Activated naive CD4-positive, alpha-beta T cell (primary cell): ENCODE measurements at regions not wholly inside any gene's neighbourhood (a gene's known extent, or its start where the extent isn't known, plus 50 kb on each side); places are given as distances from the start of the nearest gene placed in this dataset.
"Not testable (repeated sequence)": the region's sequence is repeated elsewhere in the genome, so short reads cannot be mapped to it uniquely, and the experiment has no call there.

Experiments used
- DNase-seq, 4 experiments: peaks; one replicate each; lab custom pipeline; 2025; lab: John Stamatoyannopoulos, UW

DNA sequence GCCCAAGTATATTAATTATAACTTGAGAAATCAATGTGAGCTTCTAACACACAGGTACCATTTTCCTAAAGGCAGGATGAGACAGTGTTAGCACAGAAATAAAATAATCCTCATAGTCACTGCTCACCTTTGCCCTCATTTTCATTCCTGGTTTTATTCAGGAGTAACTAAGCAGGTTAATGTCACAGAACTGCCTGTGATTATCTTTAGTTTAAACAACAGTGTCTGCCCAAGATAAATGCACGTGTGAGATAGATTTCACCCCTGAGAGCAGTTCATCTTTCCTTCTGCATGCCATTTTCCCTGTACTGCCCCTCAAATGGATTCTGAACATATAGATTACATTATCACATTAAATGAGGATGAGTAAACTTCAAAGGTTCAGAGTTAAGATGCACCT, 250.7 kb downstream of the RMST start:
- DNase-seq = no peak

DNA sequence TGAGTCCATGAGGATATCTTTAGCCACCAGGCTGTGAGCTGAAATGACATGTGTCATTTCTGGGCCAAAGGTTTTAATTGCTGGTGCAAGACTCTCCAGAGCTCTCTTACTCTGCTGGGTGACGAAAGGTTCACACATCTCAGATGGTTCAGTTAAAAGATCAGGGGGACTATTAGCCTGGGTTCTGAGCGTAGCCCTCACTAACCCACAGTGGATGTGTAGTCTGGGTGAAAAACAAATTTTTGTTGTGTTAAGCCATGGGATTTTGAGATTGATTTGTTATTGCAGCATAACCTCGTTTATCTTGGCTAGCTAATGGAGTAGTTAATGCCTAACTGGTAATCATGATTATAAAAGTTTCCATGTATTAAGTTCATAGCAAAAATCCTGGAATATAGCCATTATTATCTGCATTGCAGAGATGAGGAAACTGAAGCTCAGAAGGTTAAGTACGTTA, 251.5 kb downstream of the RMST start:
- no peak for DNase-seq

DNA sequence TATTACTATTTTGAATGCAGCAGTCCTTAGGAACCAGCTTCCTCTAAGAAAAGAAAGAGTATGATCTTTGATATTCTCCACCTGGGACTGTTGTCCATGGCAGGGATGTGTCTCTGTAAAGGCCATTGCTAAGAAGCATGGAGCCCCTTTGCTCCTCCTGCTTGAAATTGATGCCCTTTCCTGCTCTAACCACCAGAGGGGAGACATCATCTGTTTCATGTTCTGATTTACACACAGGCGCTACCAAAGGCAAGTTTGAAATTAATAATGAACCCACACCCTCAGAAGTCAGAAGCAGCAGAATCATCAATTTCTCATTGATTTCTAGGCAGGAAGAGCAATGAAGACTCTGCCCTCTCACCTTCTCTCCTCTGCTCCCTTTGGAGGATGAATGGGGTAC, 253.8 kb downstream of the RMST start:
- DNase-seq = no peak

DNA sequence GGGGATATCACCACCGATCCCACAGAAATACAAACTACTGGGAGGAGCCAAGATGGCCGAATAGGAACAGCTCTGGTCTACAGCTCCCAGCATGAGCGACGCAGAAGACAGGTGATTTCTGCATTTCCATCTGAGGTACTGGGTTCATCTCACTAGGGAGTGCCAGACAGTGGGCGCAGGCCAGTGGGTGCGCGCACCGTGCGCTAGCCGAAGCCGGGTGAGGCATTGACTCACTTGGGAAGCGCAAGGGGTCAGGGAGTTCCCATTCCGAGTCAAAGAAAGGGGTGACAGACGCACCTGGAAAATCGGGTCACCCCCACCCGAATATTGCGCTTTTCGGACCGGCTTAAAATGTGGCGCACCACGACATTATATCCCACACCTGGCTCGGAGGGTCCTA, 261.2 kb downstream of the RMST start:
- DNase-seq = not testable (repeated sequence)

DNA sequence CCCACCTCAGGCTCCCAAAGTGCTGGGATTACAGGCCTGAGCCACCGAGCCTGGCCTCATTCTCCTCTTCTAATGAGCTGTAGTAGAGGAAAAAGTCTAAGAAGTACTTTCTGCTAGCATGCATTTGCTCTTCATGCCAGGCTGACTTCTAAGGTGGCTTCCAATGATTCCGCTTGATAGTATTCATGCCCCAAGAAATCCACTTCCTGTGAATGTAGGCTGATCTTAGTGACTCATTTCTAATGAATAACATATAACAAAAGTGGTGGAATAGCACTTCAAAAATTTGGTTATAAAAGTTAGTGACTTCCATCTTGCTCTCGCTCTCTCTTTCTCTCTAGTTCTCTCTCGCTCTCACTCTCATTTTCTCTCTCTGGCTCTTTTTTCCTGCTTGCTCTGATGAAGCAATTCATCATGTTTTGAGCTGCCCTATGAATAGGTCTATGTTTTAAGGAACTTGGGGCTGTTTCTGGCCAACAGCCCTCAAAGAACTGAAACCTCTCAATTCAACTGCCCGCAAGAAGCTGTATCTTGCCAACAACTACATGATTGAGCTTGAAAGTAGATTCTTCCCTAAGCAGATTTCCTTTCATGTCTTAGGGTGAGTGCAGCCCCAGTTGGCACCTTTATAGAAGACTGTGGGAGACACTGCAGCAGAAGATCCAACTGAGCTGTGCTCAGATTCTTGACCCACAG, 282.9 kb downstream of the RMST start:
- DNase-seq = no peak

DNA sequence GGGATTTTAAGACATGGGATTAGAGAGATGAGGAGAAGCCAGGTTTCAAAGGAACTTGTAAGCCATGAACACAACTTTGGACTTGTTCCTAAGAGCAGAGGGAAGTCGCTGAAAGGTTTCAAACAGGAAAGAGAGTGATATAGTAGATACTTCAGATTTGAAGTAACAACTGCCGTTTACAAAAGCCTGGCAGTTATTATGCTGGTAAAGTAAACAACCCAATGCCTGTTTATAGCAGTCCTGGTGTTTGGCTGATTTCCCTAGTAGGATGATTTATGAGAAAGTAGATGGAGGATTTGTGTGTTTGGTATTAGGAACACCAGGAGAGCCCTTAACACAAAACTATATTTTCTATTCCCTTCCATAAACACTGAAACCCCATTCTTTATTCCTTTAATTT, 285.7 kb downstream of the RMST start:
- DNase-seq = no peak

DNA sequence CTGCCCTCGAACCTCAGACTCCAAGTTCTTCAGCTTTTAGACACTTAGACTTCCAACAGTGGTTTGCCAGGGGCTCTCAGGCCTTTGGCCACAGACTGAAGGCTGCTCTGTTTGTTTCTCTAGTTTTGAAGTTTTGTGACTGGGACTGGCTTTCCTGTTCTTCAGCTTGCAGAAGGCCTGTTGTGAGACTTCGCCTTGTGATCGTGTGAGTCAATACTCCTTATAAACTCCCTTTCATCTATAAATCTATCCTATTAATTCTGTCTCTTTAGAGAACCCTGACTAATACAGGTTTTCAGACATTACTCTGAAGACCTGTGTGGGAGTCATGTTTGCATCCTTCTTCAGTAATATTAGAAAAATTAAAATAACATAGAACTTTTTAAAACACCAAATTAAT, 289.1 kb downstream of the RMST start:
- DNase-seq = no peak

DNA sequence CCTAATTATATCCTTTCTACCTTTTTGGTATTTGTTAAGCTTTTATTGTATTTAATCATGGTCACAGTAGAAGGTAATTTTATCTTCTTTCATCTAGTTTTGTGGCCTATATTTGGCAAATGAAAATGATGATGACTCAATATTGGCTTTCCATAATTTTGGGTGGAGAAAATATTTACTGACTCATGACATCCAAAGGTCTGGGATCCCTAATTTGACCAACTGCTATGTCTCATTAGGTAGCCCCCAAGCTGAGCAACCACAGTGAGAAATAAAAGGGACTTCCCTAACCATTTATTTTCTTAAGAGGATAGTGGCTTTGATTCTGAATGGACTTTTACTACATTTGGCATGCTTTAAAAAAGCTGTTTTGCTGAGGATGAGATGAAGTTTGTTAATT, 289.5 kb downstream of the RMST start:
- no peak for DNase-seq

DNA sequence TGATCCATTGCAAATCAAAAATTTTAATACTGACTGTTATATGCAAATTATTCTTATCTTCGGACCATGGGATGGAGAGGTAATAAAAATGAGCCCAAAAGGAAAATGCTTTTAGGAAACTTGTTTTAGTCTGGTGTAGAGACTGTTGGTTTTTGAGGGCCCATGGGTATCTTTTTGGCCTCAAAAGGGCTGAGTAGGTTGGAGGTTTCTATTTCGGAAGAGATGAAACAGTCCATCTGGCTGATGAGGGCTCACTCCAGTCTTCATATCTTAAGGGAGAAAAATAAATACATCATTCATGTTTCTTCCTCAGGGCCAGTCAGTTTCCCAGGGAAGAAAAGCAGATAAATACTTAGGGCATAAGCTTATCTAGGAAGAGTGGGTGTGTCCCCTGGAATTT, 290.7 kb downstream of the RMST start:
- no peak for DNase-seq

DNA sequence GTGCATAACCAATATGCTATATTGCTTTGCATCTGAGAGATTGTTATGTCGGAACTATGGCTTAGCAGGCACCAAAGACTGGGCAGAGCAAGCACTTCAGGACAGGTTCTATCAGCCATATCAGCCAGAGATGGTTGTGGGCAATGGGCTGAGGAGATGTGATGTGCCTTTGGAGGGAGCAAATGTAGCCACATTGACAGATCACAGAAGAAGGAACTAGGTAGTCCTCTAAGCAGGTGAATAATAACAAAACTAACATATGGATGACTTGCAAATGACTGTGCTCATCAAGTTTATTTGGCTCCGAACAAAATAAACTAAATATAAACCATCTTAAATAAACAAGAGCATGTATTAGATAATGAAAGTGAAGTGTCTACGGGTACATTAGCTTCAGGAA, 291.7 kb downstream of the RMST start:
- no peak for DNase-seq

DNA sequence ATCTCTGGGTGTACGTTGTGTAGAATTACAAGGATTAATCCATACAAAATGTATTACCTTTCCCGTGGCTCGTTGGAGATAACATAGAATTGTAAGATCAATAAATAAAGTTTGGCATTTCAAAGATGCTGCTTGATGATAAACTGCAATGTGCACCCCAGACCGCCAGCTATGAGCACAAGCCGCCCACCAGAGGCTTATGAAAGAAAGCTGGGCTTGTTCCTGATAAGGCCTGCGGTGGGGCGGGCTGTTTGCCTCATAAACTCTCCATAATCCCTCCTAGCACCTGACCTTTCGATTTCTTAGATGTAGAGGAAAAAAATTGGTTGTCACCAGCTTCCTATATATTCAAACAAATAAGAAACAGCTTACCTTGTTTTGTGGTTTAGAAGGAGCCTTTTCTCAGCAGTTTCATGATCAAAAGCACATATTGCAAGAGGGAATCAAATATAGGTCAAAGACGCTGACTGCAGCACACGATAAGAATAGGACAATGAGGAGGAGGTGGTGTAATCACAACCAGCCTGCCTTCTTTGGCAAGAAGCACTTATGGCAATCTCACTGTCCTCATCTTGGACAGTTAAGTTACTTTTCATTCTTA, 293.6 kb downstream of the RMST start:
- DNase-seq = no peak

DNA sequence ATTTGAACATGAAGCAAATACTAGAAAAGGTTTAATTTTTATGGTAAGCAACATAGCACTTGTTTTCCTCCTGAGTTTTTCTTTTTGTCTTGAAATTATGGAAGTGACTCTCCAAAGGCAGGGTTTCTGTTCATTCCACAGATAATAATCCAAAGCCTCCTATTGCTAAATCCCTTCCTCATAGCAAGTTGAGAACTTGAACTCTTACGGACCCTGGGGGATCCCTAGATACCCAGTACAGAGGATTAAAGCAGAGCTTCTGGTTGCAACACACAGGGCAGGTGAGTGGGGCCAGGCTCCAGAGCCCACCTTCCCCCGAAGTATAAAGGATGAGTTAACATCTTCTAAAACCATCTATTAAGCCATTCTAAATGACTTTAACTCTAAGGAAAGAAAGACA, 294.1 kb downstream of the RMST start:
- DNase-seq = no peak

DNA sequence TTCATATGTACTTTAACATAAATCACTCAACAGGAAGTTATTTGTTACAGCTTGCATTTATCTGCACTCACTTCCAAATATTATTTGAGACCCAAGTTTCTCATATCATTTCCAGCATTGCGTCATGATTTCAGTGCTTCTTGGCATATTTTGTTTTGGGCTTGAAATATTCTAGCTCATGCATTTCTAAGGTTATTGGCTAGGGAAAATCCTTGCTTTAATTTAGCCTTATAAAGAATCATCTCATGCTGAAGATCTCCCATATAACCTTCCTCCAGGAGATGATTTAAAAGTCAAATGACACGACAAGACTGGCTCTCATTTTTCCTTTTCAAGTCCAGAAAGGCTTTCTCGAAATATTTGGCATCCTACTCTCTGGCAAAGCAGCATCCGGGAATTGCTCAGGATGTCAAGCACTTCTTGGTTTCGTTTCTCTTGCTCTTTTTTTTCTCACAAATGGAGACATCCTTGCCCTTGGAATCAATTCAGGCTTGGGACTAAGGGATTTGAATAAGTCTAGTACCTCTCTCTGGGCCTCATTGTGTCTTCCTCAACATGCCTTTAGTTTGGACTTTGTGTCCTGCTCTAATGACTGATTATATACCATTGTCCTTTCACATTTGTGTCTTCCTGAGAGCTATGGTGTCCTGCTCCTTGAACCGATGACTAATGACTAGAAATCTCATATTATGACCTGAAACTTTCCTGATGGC, 295.0 kb downstream of the RMST start:
- no peak for DNase-seq

DNA sequence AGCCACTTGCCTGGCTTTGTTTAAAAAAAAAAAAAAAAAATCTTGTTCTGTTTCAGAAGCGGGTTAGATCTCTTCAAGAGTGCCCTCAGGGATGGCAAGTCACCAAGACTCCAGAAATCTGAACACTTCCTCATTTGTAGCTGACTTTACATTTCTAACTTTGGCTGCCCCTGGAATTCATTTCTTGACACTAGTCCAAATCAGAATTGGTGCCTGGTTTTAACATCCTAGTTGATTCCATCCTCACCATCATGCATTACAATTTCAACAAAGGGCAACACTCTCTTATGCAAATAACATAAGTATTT, 295.5 kb downstream of the RMST start:
- no peak for DNase-seq

DNA sequence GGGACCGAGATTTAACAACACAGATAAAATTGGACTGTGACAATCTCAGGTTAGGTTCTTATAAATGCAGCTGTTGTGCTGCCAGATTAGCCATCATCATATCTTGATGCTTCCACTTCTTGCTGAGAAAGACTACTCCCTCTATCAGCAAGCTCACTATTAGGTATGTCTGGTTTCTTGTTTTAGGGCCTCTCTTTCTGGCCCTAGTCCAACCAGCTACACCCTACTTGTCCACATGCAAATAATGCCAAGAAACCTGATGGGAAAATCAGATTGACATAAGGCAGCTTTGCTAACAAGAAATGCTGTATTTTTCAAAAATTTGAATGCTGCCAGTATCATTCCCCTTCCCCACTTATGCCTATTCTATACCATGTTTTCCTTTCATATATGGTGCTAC, 296.0 kb downstream of the RMST start:
- DNase-seq = no peak

DNA sequence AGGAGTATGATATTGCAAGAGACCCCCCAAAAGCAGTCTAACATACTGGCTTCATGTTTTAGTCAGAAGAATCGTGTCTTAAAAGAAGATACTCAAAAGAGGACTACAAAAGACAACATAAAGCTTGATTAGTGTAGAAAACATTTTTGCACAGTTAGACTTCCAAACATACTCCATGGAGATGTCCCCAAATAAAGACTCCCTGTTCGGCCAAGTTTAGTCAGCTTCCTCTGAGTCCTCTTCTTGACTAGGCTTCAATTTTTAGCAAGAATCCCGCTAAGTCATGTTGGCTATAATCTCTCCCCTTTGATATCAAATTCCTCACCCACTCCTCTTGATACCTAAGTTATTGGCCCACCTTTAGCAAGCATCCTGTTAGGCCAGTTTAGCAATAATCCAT, 298.0 kb downstream of the RMST start:
- no peak for DNase-seq

DNA sequence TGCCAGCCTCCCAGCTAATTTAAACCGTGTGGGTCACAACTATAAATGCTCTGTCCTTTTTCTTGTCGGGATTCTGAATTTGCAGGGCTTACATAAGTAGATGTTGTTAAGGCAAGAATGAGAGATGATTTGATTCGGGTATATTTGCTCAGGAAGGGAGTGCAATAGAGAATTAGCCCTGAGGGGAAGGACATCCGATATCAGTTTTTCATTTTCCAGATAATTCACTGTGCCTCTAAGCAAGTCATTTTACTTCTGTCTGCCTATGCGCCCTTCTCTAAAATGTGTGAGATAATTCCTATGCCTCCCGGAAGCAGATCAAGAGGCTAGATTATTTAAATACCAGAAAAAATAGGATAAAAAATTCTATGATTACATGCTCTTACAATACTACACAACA, 300.5 kb downstream of the RMST start:
- DNase-seq = no peak

DNA sequence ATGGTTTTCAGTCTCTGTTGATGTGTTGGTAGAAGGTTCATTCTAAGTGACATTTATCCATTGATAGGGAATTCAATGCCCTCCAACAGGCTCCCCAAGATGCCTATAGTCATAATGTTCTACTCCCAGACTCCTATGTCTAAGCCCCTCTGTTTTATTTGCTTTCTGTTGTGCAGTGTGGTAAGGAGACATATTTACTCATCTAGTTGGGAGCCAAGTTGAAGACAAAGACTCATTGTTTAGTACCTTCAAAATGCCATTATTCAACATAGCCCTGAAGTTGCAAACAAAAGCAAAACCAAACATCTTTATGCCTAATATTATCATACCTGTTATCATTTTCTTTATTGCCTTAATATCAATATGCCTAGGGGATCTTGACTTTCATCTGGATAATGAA, 302.1 kb downstream of the RMST start:
- no peak for DNase-seq

DNA sequence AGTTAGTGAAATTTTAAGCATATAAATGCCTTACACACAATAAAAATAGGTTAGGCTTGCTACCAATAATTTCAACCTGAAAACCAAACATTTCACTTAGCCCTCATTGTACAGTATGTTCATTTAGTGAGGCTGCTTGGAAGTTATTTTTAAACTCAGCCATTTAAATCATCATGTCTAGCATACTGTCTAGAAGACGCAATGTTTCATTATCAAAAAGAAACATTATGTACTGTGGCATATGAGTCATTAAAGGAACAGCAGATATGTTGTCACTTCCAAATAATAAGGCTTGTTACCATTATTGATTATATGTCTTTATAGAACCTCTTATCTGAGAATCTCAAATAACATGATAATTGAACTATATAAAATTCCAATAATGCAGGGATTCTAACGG, 304.7 kb downstream of the RMST start:
- DNase-seq = no peak

DNA sequence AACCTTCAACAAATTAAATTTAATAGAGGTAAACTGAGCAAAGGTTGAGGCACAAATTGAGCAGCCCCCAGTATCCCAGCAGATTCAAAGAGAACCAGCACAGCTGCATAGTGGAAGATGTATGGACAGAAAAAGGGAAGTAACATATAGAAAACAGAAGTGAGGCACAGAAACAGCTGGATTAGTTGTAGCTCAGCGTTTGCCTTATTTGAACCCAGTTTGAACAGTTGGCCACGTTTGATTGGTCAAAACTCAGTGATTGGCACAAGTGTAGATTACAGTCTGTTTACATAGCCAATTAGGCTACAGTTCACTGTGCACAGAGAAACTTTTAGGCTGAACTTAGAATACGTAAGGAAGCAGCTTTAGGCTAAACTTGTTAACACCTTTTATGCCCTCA, 315.5 kb downstream of the RMST start:
- no peak for DNase-seq

DNA sequence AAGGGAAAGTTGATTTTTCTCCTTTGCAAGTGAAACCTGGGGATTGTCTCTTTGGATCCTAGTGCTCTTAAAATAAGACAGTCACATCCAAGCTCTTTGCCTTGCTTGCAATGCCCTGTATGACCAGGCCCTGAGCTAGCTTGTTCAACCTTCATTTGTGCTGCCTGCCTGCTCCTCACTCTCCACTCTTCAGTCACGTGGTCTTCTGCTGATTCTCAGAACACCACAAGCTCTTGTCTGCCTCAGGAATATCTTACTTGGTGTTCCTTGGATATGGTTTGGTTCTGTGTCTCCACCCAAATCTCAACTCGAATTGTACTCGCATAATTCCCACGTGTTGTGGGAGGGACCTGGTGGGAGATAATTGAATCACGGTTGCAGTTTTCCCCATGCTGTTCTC, 318.7 kb downstream of the RMST start:
- no peak for DNase-seq

DNA sequence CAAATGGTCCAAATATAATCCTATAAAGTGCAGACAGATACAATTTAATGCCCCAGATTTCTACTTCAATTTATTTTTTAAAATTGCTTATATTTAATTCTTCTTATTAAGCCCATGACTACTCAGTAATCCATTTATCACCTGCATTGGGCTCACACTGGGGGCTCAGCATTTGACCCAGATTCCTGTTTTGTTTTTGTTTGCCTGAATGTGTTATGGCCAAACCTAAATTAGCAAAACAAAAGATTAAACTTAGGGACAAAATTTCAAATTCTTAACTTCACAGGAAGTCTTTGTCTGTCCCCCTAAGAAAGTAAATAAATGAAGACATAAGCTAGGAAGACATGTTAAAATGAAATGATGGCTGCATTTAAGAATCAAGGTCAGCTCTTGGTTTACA, 322.3 kb downstream of the RMST start:
- DNase-seq = no peak

DNA sequence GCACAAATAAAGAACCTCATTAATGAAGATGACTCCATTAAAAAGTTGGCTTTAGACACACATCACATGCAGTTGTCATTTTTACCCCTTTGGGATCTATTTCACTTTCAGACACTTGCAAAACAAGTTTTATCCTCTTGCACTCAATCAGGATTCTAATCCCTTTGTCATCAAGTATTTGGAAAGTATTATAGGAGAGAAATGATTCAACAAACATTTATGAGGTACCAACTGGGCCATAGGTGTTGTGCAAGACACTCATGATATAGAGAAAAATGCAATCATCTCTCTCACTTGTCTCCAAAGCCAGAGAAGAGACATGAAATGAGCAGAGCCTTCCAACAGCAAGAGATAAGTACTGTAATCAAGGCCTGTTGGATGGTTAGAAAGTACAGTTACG, 327.7 kb downstream of the RMST start:
- no peak for DNase-seq

DNA sequence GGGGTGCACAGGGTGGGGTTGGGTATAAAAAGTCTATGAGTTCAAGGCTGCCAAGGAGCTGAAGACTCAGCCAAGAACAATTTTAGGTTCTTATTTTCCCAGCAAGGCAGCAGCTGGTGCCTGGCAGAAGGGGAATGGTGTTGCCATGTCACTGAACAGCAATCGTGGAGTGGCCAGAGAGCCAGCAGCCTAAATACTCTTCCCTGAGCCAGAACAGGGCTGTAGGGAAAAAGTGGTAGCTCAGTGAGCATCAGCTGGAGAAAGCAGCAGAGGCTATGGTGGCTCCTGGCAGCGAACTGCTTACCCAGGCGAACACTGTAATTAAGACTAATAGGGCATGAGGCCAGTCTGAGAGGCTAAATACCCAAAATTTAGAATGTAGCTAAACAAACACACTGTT, 334.9 kb downstream of the RMST start:
- no peak for DNase-seq
